Karpas-422 (cell line): ENCODE measurements at regions not wholly inside any gene's neighbourhood (a gene's known extent, or its start where the extent isn't known, plus 50 kb on each side); places are given as distances from the start of the nearest gene placed in this dataset.

Experiments used
- DNase-seq: peaks from one replicate; pipeline ENCODE4 v3.0.0-alpha.2; 2015
- H2AFZ ChIP-seq: fragments of 200-600 bp; sonication (generic); 2 replicates; pipeline ENCODE4 v1.6.1; 2014; ENCODE audit warnings: antibody characterized with exemption, low read length, mixed read lengths
- H3K27ac ChIP-seq: fragments of 200-600 bp; sonication (generic); 2 replicates; pipeline ENCODE4 v1.5.1; 2014; ENCODE audit warnings: mild to moderate bottlenecking, low read length, moderate library complexity
- H3K27me3 ChIP-seq: fragments of 200-600 bp; sonication (generic); 2 replicates; pipeline ENCODE4 v1.6.1; 2014; ENCODE audit warnings: low read length, mixed read lengths
- H3K36me3 ChIP-seq: fragments of 200-600 bp; sonication (generic); 2 replicates; pipeline ENCODE4 v1.6.1; 2014; ENCODE audit warnings: low read length, mixed read lengths; ENCODE audit not compliant: insufficient read depth
- H3K4me1 ChIP-seq: fragments of 200-600 bp; sonication (generic); 2 replicates; pipeline ENCODE4 v1.6.1; 2014; ENCODE audit warnings: mild to moderate bottlenecking, low read length, mixed read lengths
- H3K4me2 ChIP-seq: fragments of 200-600 bp; sonication (generic); 2 replicates; pipeline ENCODE4 v1.6.1; 2014; ENCODE audit warnings: low read length, low read depth, mild to moderate bottlenecking; ENCODE audit not compliant: poor library complexity, severe bottlenecking
- H3K4me3 ChIP-seq: fragments of 200-600 bp; sonication (generic); 2 replicates; pipeline ENCODE4 v1.5.1; 2014; ENCODE audit warnings: mild to moderate bottlenecking, antibody characterized with exemption, low read length, mixed read lengths
- H3K79me2 ChIP-seq: fragments of 200-600 bp; sonication (generic); 2 replicates; pipeline ENCODE4 v1.6.1; 2014; ENCODE audit warnings: mild to moderate bottlenecking, low read length, mixed read lengths
- H3K9ac ChIP-seq: fragments of 200-600 bp; sonication (generic); 2 replicates; pipeline ENCODE4 v1.6.0; 2014; ENCODE audit warnings: low read length
- H3K9me2 ChIP-seq: fragments of 200-600 bp; sonication (generic), shearing (Covaris generic); replicated peaks from 2 replicates; pipeline ENCODE4 v1.6.0; 2014; ENCODE audit warnings: mild to moderate bottlenecking, low read length, moderate library complexity; ENCODE audit not compliant: insufficient read depth
- H3K9me3 ChIP-seq: fragments of 300-700, 200-600 bp; sonication (generic); 2 replicates; pipeline ENCODE4 v1.6.1; 2014; ENCODE audit warnings: low read length, mixed read lengths
- H4K20me1 ChIP-seq: fragments of 200-600 bp; sonication (generic); 2 replicates; pipeline ENCODE4 v1.6.1; 2014; ENCODE audit warnings: mild to moderate bottlenecking, antibody characterized with exemption, low read length, low read depth; ENCODE audit not compliant: insufficient read depth

GRCh38 chr4:159043861-159044260 is 59.0 kb upstream of the RAPGEF2 start:
- H3K27ac ChIP-seq: no peak overlapping the region
- no peak overlapping the region for H3K9ac ChIP-seq
- no peaks in the 10 kb centered on the region for H3K9me3 ChIP-seq
- no peaks in the 10 kb centered on the region for H3K9me2 ChIP-seq
- no peaks in the 10 kb centered on the region for H3K4me1 ChIP-seq
- no peak overlapping the region for H3K4me3 ChIP-seq
- no peak overlapping the region for H2AFZ ChIP-seq
- H3K36me3 ChIP-seq: no peaks in the 10 kb centered on the region
- H3K79me2 ChIP-seq: no peaks in the 10 kb centered on the region
- no peak for DNase-seq
- no peaks in the 10 kb centered on the region for H4K20me1 ChIP-seq
- no peaks in the 10 kb centered on the region for H3K27me3 ChIP-seq
- no peak overlapping the region for H3K4me2 ChIP-seq

GRCh38 chr4:159045321-159045720 is 57.6 kb upstream of the RAPGEF2 start:
- H3K4me1 ChIP-seq: no peaks in the 10 kb centered on the region
- DNase-seq: no peak

GRCh38 chr4:159046683-159047082 is 56.2 kb upstream of the RAPGEF2 start:
- Histone ChIP-seq H3K79me2 (no peaks in the 10 kb centered on the region), H3K27ac (no peak overlapping the region), H4K20me1 (no peaks in the 10 kb centered on the region), H3K9ac (no peak overlapping the region), H3K27me3 (no peaks in the 10 kb centered on the region), H3K4me3 (no peak overlapping the region), H3K4me1 (peaks cover 7% of the 10 kb centered on the region), H3K36me3 (no peaks in the 10 kb centered on the region), H3K9me3 (no peaks in the 10 kb centered on the region), H3K4me2 (no peak overlapping the region), H2AFZ (no peak overlapping the region), H3K9me2 (no peaks in the 10 kb centered on the region)
- no peak for DNase-seq

More at GRCh38 chr4:159045321-159045720, 57.6 kb upstream of the RAPGEF2 start:
- H3K9me3 ChIP-seq: no peaks in the 10 kb centered on the region
- no peaks in the 10 kb centered on the region for H3K9me2 ChIP-seq
- no peaks in the 10 kb centered on the region for H3K27me3 ChIP-seq
- no peak overlapping the region for H3K4me3 ChIP-seq
- H2AFZ ChIP-seq: no peak overlapping the region
- no peak overlapping the region for H3K9ac ChIP-seq
- no peaks in the 10 kb centered on the region for H4K20me1 ChIP-seq
- H3K4me2 ChIP-seq: no peak overlapping the region
- no peak overlapping the region for H3K27ac ChIP-seq
- no peaks in the 10 kb centered on the region for H3K36me3 ChIP-seq
- no peaks in the 10 kb centered on the region for H3K79me2 ChIP-seq

GRCh38 chr4:159047478-159048165 is 55.3 kb upstream of the RAPGEF2 start:
- Histone ChIP-seq H3K27me3 (no peaks in the 10 kb centered on the region), H3K27ac (no peak overlapping the region), H3K9ac (no peak overlapping the region), H3K4me2 (no peak overlapping the region), H3K9me2 (no peaks in the 10 kb centered on the region), H3K4me1 (peaks cover 14% of the 10 kb centered on the region), H3K36me3 (no peaks in the 10 kb centered on the region), H3K9me3 (no peaks in the 10 kb centered on the region), H3K4me3 (no peak overlapping the region), H4K20me1 (no peaks in the 10 kb centered on the region), H3K79me2 (no peaks in the 10 kb centered on the region), H2AFZ (no peak overlapping the region)
- DNase-seq: no peak

GRCh38 chr4:159048166-159048886 is 54.6 kb upstream of the RAPGEF2 start:
- Histone ChIP-seq H3K36me3 (no peaks in the 10 kb centered on the region), H3K4me2 (no peak overlapping the region), H3K9me3 (no peaks in the 10 kb centered on the region), H3K79me2 (no peaks in the 10 kb centered on the region), H3K27ac (no peak overlapping the region), H3K9ac (no peak overlapping the region), H3K9me2 (no peaks in the 10 kb centered on the region), H3K4me3 (no peak overlapping the region), H3K4me1 (peaks cover 14% of the 10 kb centered on the region), H3K27me3 (no peaks in the 10 kb centered on the region), H2AFZ (no peak overlapping the region), H4K20me1 (no peaks in the 10 kb centered on the region)
- no peak for DNase-seq

GRCh38 chr4:159049780-159050375 is 53.0 kb upstream of the RAPGEF2 start:
- peaks cover 14% of the 10 kb centered on the region for H3K4me1 ChIP-seq
- no peaks in the 10 kb centered on the region for H3K27me3 ChIP-seq
- H3K9me2 ChIP-seq: no peaks in the 10 kb centered on the region
- no peak for DNase-seq
- no peaks in the 10 kb centered on the region for H3K9me3 ChIP-seq
- H3K36me3 ChIP-seq: no peaks in the 10 kb centered on the region
- H3K4me3 ChIP-seq: no peak overlapping the region
- H3K27ac ChIP-seq: no peak overlapping the region
- no peaks in the 10 kb centered on the region for H3K79me2 ChIP-seq
- H3K9ac ChIP-seq: no peak overlapping the region
- H3K4me2 ChIP-seq: no peak overlapping the region
- no peak overlapping the region for H2AFZ ChIP-seq
- H4K20me1 ChIP-seq: no peaks in the 10 kb centered on the region

GRCh38 chr4:159051245-159052071 is 51.4 kb upstream of the RAPGEF2 start:
- no peaks in the 10 kb centered on the region for H3K9me3 ChIP-seq
- no peaks in the 10 kb centered on the region for H3K79me2 ChIP-seq
- peaks cover 19% of the 10 kb centered on the region for H3K4me1 ChIP-seq
- H3K27ac ChIP-seq: no peak overlapping the region
- H3K4me2 ChIP-seq: peak overlapping the region; percentile 13
- no peaks in the 10 kb centered on the region for H3K9me2 ChIP-seq
- H3K9ac ChIP-seq: no peak overlapping the region
- DNase-seq: no peak
- no peak overlapping the region for H3K4me3 ChIP-seq
- H3K27me3 ChIP-seq: no peaks in the 10 kb centered on the region
- no peaks in the 10 kb centered on the region for H4K20me1 ChIP-seq
- no peak overlapping the region for H2AFZ ChIP-seq
- no peaks in the 10 kb centered on the region for H3K36me3 ChIP-seq

GRCh38 chr4:159052315-159052714 is 50.6 kb upstream of the RAPGEF2 start:
- H3K4me1 ChIP-seq: peaks cover 24% of the 10 kb centered on the region

More at GRCh38 chr4:159052315-159052714, 50.6 kb upstream of the RAPGEF2 start:
- Histone ChIP-seq H3K9me3 (no peaks in the 10 kb centered on the region), H3K9me2 (no peaks in the 10 kb centered on the region), H3K27ac (no peak overlapping the region), H2AFZ (no peak overlapping the region), H3K27me3 (no peaks in the 10 kb centered on the region), H3K79me2 (no peaks in the 10 kb centered on the region), H3K9ac (no peak overlapping the region), H3K4me2 (peak overlapping the region; percentile 13), H3K36me3 (no peaks in the 10 kb centered on the region), H4K20me1 (no peaks in the 10 kb centered on the region), H3K4me3 (no peak overlapping the region)
- DNase-seq: peak; percentile 66
